Ammon's horn (tissue), 1 donor: ENCODE measurements at regions not wholly inside any gene's neighbourhood (a gene's known extent, or its start where the extent isn't known, plus 50 kb on each side); places are given as distances from the start of the nearest gene placed in this dataset.

ENCODE experiments used
- DNase-seq: peaks from one replicate; pipeline ENCODE4 v3.0.0-alpha.2; 2016; ENCODE audit warnings: low spot score

DNA sequence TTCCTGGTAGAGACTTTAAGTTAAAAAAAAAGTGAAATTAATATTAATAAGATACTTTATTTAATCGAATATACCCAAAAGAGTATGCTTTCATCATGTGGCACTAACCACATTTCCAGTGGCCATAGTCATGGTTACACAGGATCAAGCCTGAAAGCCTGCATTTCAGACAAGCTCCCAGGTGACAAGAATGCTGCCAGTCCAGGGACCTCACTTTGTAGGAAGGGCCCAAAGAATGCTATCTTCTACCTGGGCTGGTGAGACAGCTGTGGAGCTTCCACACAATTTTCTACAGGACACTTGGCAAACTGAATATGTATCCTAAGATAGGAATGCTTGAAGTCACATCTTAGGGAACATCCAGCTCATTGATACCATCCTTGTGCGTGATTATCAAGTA, 203.8 kb downstream of the AUH start:
- DNase-seq: no peak

DNA sequence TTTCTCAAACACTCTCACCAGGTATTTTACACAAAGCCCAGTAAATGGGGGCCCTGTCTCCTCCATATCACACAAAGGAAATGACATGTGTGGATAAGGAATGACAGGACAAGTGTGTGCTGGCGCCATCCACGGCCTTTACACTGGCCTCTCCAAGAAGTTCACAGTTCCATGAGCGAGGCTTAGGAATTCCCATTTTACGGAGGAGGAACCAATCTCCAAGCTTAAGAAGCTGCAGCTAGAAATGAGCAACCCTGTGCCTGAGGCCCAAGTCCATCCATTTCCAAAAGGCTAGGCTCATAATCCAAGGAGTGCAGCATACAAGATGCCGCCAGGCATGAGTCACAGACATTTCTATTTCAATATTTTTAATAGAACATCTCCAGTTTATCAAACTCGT, 203.4 kb downstream of the AUH start:
- DNase-seq: no peak

DNA sequence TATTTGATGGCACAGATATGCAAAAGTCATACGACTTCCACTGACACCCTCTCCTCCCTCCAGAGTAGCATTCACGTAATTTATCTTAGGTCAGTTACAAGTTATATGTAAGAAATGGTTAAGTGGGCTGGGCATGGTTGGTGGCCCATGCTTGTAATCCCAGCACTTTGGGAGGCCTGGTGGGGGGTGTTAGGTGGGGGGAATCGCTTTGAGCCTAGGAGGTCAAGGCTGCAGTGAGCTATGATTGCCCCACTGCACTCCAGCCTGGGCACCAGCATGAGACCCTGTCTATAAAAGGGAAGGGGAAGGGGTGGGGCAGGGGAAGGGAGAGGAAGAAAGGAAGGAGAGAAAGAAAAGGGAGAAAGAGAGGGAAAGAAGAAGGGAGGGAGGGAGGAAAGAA, 202.8 kb downstream of the AUH start:
- no peak for DNase-seq

DNA sequence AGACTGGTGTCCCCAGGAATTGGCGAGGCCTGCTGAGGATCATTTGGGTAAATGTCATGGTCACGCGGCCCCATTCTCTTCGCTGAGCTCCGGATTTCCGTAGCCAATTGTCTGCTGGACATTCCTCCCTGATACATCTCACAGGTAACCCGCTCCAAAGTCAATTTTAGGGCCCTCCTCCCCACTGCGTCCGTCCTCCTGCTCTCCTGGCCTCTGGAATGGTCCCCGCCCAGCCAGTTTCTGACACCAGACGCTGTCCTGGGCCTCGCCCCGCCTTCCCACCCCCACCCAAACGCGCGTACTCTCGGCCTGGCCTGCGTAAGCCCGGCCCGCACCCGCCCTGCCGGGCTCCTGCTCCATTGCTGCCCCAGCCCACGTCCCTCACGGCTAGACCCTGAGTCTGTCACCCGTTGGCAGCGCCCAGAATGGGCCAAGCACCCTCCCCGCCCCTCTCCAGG, 202.0 kb downstream of the AUH start:
- DNase-seq: no peak

DNA sequence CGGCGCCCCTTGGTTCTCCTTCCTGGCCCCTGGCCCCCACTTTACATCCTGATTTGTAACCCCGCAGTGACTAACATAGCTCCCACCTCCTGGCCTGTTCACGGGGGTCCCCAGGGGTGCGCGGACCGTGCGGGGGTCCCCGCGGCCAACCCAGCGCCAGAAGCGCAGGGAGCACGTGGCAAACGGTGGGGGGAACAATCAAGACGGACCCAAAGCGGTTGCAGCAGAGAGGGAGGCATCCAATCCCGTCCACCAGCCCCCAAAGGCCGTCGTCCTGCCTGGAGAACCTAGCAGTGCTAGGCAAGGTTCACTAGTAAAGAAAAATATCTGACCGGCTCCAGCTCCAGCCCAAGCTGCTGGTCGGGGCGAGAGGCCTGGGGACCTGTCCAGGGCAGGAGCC, 201.5 kb downstream of the AUH start:
- DNase-seq: no peak

DNA sequence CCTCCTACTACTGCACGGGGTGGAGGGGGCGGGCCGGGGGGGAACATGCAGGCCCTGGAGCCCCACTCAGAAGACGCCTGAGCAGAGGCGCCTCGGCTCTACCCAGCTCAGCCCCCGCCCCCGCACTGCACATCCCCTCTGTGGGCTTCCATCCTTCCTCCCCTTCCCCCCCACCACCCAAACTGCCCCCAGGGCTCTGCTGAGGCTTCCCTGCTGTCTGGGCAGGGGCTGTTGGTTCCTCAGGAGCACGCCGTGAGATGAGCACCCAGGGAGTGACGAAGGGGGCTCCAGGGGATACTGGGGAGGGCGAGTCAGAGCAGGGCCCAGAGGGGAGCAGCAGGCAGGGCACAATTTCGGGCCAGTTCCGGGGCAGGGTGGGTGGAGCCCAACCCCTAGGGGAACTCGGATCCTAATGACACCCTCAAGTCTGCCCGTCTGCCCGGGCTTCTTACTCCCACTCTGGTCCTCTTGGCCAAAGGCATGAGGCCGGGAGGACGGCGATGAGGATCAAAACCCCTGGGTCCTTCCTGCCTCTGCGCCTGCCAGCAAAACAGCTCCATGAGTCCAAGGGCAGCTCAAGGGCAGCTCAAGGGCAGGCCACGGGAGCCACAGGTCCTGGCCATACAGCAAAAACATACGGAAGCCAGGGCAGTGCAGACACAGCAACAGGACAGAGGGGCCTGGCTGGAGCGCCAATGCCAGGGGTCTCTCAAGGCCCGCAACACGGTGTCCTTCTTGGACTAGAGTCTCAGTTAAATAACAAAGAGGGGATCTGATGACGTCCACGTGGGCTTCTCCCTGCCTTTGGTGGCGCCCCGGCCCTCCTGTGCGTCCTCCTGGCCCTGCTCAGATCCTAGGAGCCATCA, 200.9 kb downstream of the AUH start:
- no peak for DNase-seq

DNA sequence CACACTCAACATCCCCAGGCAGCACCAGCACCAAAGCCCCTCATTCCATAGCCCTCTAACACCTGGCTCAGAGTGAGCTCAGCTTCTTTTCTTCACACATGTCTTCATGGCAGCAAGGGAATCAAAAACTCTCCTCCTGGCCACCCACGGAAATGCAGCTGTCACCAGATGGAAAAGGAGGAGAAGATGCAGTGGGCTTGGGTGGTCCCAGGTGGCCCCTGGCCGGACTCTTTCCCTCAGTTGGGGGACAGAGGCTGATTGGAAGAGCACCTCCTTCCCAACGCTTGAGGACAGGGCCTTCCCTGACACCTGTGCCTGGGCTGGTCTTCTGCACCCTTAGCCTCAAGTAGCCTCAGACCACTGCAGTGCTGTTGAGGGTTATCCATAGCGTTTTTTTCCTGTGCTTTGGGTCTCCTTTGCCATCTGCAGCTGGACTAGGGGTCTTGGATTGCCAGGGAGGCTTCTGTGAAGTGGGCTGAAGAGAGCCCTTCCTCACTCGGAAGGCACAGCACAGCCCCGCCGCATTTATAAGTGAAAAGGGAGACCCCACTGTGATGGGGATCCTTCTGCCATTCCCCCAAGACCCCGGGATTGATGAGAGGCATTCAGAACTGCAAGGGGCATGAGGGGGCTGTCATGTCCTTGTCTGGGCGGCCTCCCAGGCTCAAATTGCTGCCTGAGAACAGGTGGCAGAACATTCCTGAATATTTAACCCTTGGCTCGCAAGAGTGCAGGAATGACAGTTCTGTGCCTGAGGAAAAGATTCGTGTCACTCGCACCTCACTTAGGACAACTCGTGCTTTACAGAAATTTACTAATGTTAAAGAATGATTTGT, 200.0 kb downstream of the AUH start:
- no peak for DNase-seq

DNA sequence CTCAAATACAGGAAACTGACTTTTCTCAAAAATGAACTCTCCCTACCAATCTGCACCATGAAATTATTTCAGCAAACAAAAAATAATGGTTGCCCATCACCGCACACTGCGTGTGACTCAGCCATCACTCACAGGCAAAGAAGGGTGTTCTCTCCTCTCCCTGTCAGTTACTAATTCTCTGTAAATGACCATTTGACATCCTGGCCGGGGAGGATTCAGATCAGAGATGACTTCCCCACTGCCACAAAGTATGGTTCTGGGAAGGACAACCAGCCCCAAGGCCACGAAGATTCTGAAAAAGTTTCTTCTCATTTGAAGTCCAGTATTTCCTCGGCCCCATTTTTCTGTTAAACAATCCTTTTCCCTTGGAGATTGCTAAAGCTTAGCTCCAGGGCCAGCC, 199.4 kb downstream of the AUH start:
- DNase-seq: no peak

DNA sequence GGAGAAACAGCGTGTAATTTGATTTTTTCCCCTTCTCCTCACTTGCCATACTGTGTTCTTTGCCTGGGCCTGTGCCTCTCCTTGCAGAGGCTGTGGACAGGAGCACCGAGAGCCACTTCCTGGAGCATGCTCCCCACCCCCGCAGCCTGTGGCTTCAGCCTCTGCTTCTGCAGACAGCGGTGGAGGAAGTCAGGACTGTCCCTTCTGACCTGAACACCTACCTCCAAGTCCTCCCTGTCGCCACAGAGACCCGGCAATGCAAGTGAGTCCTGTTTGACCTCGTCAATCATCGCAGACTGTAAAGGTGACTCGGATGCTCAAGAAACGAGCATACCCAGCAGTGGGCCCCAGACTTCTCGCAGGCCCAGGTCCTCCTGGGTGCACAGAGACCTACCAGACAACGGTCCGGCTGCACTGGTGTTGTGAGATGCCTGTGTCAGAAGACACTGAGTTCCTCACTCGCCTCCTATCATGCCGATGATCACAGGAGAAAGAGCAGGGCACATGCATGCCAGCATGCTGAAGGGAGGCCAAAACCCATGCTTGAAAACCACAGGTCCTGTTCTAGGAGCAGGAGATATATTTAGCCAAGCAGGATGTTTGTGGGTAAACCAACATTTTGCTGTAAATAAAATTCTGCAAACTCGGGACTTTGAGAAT, 198.8 kb downstream of the AUH start:
- peak; percentile 76 for DNase-seq

DNA sequence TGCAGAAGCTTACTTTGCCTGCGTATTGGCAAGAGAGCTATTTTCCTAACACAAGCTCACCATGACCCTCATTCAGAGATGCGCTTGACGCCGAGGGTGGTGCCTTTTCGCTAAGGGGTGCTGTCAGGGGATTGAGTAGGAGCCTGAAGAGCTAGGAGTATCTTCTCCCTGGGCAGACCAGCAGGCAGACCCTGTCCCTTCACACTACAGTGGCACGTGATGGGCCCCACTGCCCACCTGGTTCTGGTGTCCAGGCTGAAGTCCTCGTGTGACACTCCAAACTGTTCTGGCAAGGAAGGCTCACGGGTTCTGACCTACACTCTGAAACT, 198.3 kb downstream of the AUH start:
- DNase-seq: no peak

DNA sequence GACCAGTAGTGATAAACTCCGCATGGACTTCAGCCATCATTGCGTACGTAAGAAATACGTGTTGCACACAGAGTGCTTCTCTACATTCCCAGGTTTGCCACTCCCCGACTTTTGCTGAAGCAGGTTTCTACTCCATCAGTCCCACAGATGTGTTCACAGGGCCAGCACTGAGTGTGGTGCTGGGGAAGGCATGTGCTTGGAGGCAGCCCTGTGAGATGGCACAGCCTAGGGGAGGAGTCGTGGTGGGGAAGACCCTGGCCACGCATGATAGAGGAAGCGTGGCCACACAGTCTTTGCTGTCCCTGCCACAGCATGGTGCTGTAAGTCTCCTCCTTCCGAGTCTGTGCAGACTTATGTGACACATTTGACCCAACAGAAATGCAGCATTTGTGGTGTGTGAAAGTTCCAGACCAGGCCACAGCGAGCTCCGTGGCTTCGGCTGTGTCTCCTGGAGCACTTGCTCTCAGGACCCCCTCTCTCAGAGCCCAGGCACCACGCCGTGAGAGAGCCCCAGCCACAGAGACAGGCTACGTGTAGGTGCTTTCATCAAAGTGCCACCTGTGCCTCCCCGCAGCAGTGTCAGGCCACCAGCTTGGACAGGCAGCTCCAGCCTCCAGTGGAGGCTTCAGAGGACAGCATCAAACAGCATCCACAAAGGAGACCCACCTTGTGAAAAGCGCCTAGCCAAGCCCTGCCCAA, 197.8 kb downstream of the AUH start:
- peak; percentile 66 for DNase-seq
